Lung (tissue), 11 donors: ENCODE measurements at regions not wholly inside any gene's neighbourhood (a gene's known extent, or its start where the extent isn't known, plus 50 kb on each side); places are given as distances from the start of the nearest gene placed in this dataset.

Experiments
- ATAC-seq: fragments of 200-7000 bp; cut with Tn5 transposase; one replicate; pipeline ENCODE4 v1.9.1; 2020; ENCODE audit warnings: moderate number of reproducible peaks; ENCODE audit not compliant: insufficient read depth, low FRiP score
- DNase-seq, 3 donors: peaks; one replicate each; pipeline ENCODE4 v3.0.0-alpha.2; 2013 to 2017
- H3K27ac ChIP-seq, 2 donors: one replicate each; pipeline ENCODE4 v1.5.1; 2013; ENCODE audit warnings: mild to moderate bottlenecking in 2 of 2, moderate library complexity in 2 of 2, control low read depth in 1 of 2, inconsistent platforms in 1 of 2, low read depth in 1 of 2, low read length in 1 of 2
- H3K27me3 ChIP-seq, 3 donors: one replicate each; pipeline ENCODE4 v1.5.1; 2013; ENCODE audit warnings: low read length in 2 of 3; ENCODE audit not compliant: control insufficient read depth in 3 of 3, insufficient read depth in 3 of 3
- H3K36me3 ChIP-seq, 4 donors: one replicate each; pipeline ENCODE4 v1.5.1; 2013; ENCODE audit warnings: low read length in 4 of 4, mild to moderate bottlenecking in 1 of 4, moderate library complexity in 1 of 4; ENCODE audit not compliant: control insufficient read depth in 4 of 4, insufficient read depth in 4 of 4
- H3K4me1 ChIP-seq, 5 donors: one replicate each; pipeline ENCODE4 v1.5.1; 2013; ENCODE audit warnings: low read length in 5 of 5, mild to moderate bottlenecking in 2 of 5, moderate library complexity in 1 of 5; ENCODE audit not compliant: control insufficient read depth in 5 of 5, insufficient read depth in 5 of 5
- H3K4me3 ChIP-seq: one replicate; pipeline ENCODE4 v1.5.1; 2013; ENCODE audit warnings: mild to moderate bottlenecking, control low read depth, moderate library complexity
- H3K9ac ChIP-seq, 2 donors: one replicate each; pipeline ENCODE4 v1.5.1; 2013; ENCODE audit warnings: low read length in 2 of 2, control low read depth in 1 of 2; ENCODE audit not compliant: insufficient read depth in 1 of 2
- H3K9me3 ChIP-seq, 4 donors: one replicate each; pipeline ENCODE4 v1.5.1; 2013; ENCODE audit warnings: low read length in 3 of 4, mild to moderate bottlenecking in 1 of 4, moderate library complexity in 1 of 4; ENCODE audit not compliant: control insufficient read depth in 4 of 4, insufficient read depth in 3 of 4
- WGBS, 2 donors: extraction: QIAGEN DNeasy Blood & Tissue Kit; methylation state at CpG; one replicate each; pipeline ENCODE4 v1.1.7; 2013; 5-methylcytosine and 5-hydroxymethylcytosine counted together
- TF ChIP-seq, protein P1 (sequence below): IDR thresholded peaks from 2 replicates; pipeline ENCODE4 v1.5.1; 2012; ENCODE audit warnings: mild to moderate bottlenecking; ENCODE audit errors: control extremely low read depth, extremely low read depth
- donor health status: control.
- donor health status: control.
- donor health status: Bipolar disorder and iron deficiency.
- donor health status: healthy.
- donor health status: DM: yes; HTN: yes; CAD: no.

GRCh38 chr3:113125951-113126350, 85.4 kb upstream of the BOC start:
- WGBS, 2 donors, result 94 to 98% methylated on average over 4 of the region's 4 CpGs
- TF ChIP-seq, protein P1, sequence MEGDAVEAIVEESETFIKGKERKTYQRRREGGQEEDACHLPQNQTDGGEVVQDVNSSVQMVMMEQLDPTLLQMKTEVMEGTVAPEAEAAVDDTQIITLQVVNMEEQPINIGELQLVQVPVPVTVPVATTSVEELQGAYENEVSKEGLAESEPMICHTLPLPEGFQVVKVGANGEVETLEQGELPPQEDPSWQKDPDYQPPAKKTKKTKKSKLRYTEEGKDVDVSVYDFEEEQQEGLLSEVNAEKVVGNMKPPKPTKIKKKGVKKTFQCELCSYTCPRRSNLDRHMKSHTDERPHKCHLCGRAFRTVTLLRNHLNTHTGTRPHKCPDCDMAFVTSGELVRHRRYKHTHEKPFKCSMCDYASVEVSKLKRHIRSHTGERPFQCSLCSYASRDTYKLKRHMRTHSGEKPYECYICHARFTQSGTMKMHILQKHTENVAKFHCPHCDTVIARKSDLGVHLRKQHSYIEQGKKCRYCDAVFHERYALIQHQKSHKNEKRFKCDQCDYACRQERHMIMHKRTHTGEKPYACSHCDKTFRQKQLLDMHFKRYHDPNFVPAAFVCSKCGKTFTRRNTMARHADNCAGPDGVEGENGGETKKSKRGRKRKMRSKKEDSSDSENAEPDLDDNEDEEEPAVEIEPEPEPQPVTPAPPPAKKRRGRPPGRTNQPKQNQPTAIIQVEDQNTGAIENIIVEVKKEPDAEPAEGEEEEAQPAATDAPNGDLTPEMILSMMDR, result no peak

DNA sequence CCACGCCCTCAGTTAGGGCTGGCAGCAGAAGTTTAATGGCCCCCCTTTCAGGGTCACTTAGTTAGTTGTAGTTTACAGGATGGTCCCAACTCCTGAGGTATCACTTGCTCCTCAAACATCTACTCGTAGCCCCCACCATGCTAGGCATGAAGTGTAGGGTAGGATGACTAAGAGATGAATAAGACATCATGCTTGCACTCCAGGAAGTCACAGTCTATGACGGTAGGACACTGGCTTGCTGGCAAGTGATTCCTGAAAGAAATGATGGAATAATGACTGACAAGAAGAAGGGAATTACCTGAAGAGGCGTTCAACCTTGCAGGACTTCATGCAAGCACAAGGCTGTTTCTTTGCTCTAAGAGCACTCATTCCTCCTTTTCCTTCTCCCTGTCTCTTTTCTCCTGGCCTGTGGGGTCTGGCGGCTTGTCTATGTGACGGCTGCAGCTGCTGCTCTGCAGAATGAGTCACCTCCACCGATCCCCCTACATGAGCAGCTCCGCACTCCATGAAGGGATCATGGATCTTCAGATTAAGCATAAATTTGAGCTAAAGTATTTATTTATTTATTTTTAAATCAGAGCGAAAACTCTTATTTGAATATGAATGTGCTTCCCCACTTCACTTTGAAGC, 82.9 kb upstream of the BOC start:
- Histone ChIP-seq H3K27me3 (no peaks in the 10 kb centered on the region), H3K27ac (no peak overlapping the region)

More at GRCh38 chr3:113125951-113126350, 85.4 kb upstream of the BOC start:
- ATAC-seq (no peak), DNase-seq (no peak)
- H3K9me3 ChIP-seq, result no peaks in the 10 kb centered on the region
- no peak overlapping the region for H3K4me3 ChIP-seq
- H3K36me3 ChIP-seq, result no peaks in the 10 kb centered on the region
- no peak overlapping the region for H3K9ac ChIP-seq
- H3K27ac ChIP-seq, result no peak overlapping the region
- peaks cover 0 to 8% (median 0%) of the 10 kb centered on the region in 5 donors for H3K4me1 ChIP-seq
- H3K27me3 ChIP-seq, result no peaks in the 10 kb centered on the region

GRCh38 chr3:113129168-113129567, 82.2 kb upstream of the BOC start:
- Histone ChIP-seq H3K27ac (no peak overlapping the region), H3K9me3 (no peaks in the 10 kb centered on the region), H3K9ac (no peak overlapping the region), H3K36me3 (no peaks in the 10 kb centered on the region), H3K27me3 (no peaks in the 10 kb centered on the region), H3K4me3 (no peak overlapping the region), H3K4me1 (no peaks in the 10 kb centered on the region)
- WGBS, 2 donors, result 83 to 85% methylated on average over 5 of the region's 5 CpGs
- DNase-seq (no peak), ATAC-seq (no peak)
- TF ChIP-seq, protein P1, result no peak

More for the DNA sequence above, 82.9 kb upstream of the BOC start:
- Histone ChIP-seq H3K36me3 (no peaks in the 10 kb centered on the region), H3K9ac (no peak overlapping the region), H3K4me3 (no peak overlapping the region), H3K4me1 (no peaks in the 10 kb centered on the region), H3K9me3 (no peaks in the 10 kb centered on the region)
- DNase-seq, result no peak
- no peak for ATAC-seq
- 80 to 86% methylated on average over 9 of the region's 9 CpGs for WGBS, 2 donors
- TF ChIP-seq, protein P1, result no peak

DNA sequence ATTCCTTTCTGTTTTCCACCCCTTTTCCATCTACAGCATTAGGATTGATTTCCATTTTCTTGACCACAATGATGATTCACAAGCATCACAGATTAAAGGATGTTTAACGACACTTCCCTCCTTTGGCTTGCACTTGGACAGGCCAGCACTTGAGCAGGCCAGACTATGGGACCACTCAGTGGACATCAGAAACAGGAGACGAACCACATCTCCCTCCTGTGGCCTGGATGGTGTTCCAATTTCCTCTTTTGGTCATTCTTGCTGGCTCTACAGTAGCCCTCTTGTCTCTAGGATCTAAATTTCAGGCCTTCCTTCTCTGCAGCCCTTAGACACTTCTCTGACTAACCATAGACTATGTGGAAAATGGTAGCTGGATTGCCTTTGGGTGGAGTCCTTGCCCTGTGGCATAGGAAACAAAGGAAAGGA, 78.8 kb upstream of the BOC start:
- WGBS, 2 donors, result 86 to 92% methylated on average over 2 of the region's 2 CpGs
- H3K27me3 ChIP-seq, result no peaks in the 10 kb centered on the region
- H3K9ac ChIP-seq, result no peak overlapping the region
- H3K4me3 ChIP-seq, result no peak overlapping the region
- DNase-seq (no peak), ATAC-seq (no peak)
- H3K9me3 ChIP-seq, result no peaks in the 10 kb centered on the region
- no peak overlapping the region for H3K27ac ChIP-seq
- H3K4me1 ChIP-seq, result no peaks in the 10 kb centered on the region
- TF ChIP-seq, protein P1, result no peak
- H3K36me3 ChIP-seq, result no peaks in the 10 kb centered on the region
